GM12878 (cell line): ENCODE measurements at regions not wholly inside any gene's neighbourhood (a gene's known extent, or its start where the extent isn't known, plus 50 kb on each side); places are given as distances from the start of the nearest gene placed in this dataset.

ENCODE experiments used
- ATAC-seq: fragments of 200-7000 bp; cut with Tn5 transposase; 3 replicates; pipeline ENCODE4 v1.9.1; 2020; ENCODE audit warnings: mild to moderate bottlenecking, moderate library complexity
- BruUV-seq: library from RNA; stranded (reverse); fragments of 400-500 nt; replicated peaks from 2 replicates; lab custom pipeline; 2021; lab: Mats Ljungman, UMichigan
- CTCF ChIA-PET: fragments of 300-600 bp; sonication (Branson Sonifier 250); formaldehyde crosslinking; extraction: SDS; loops from one replicate; lab custom pipeline; 2021; ENCODE audit warnings: inconsistent platforms; lab: Yijun Ruan, JAX
- POLR2A ChIA-PET: fragments of 350-600 bp; formaldehyde crosslinking; extraction: SDS; loops from one replicate; lab custom pipeline; 2021; ENCODE audit warnings: inconsistent platforms; lab: Charles Lee
- RAD21 ChIA-PET: fragments of 300-600 bp; sonication (Branson Sonifier 250); formaldehyde crosslinking; loops from one replicate; lab custom pipeline; 2023; ENCODE audit warnings: antibody characterized with exemption; ENCODE audit not compliant: unreplicated experiment; lab: Charles Lee
- SMC1A ChIA-PET: fragments of 300-600 bp; sonication (Branson Sonifier 250); formaldehyde crosslinking; loops from one replicate; lab custom pipeline; 2023; ENCODE audit not compliant: unreplicated experiment, uncharacterized antibody; lab: Charles Lee
- DNase-seq: peaks from one replicate; pipeline ENCODE4 v3.0.0-alpha.2; 2011; ENCODE audit warnings: low read depth, low spot score
- FAIRE-seq: peaks from 3 replicates; lab custom pipeline; 2011; peaks lifted over from hg19 to GRCh38; lab: Jason Lieb, UNC
- H2AFZ ChIP-seq: 2 replicates; pipeline ENCODE4 v1.6.0; 2011; ENCODE audit warnings: low read depth, low read length, control low read depth; ENCODE audit not compliant: control insufficient read depth
- H3K27ac ChIP-seq: 2 replicates; pipeline ENCODE4 v1.5.1; 2011; ENCODE audit warnings: control low read depth; ENCODE audit not compliant: control insufficient read depth, insufficient read depth
- H3K27me3 ChIP-seq, 2 experiments: replicated peaks in 1 of 2; 2 replicates each; pipeline versions ENCODE4 v1.6.0 to v1.6.1; 2011; ENCODE audit warnings: low read length in 1 of 2; ENCODE audit not compliant: control insufficient read depth in 2 of 2, insufficient read depth in 2 of 2
- H3K36me3 ChIP-seq, 2 experiments: 2 replicates each; pipeline ENCODE4 v1.5.1; 2011; ENCODE audit warnings: low read length in 1 of 2; ENCODE audit not compliant: control insufficient read depth in 2 of 2, insufficient read depth in 2 of 2
- H3K4me1 ChIP-seq: 2 replicates; pipeline ENCODE4 v1.6.1; 2011; ENCODE audit warnings: mild to moderate bottlenecking, low read length, moderate library complexity, mixed read lengths; ENCODE audit not compliant: control insufficient read depth, insufficient read depth
- H3K4me2 ChIP-seq: 2 replicates; pipeline ENCODE4 v1.6.0; 2011; ENCODE audit warnings: control low read depth; ENCODE audit not compliant: control insufficient read depth, insufficient read depth
- H3K4me3 ChIP-seq: fragments of 200-600 bp; sonication (generic); 2 replicates; pipeline ENCODE4 v1.5.1; 2016
- H3K79me2 ChIP-seq: 2 replicates; pipeline ENCODE4 v1.6.0; 2011; ENCODE audit warnings: low read length; ENCODE audit not compliant: control insufficient read depth, insufficient read depth
- H3K9ac ChIP-seq: 2 replicates; pipeline ENCODE4 v1.8.0; 2011; ENCODE audit warnings: low read length, control low read depth, mixed read lengths; ENCODE audit not compliant: control insufficient read depth, insufficient read depth
- H3K9me3 ChIP-seq: replicated peaks from 3 replicates; pipeline ENCODE4 v1.5.1; 2011; ENCODE audit warnings: mild to moderate bottlenecking, low read length; ENCODE audit not compliant: control insufficient read depth, insufficient read depth
- H4K20me1 ChIP-seq: 2 replicates; pipeline ENCODE4 v1.6.0; 2011; ENCODE audit not compliant: control insufficient read depth, insufficient read depth
- ATF3 ChIP-seq: IDR thresholded peaks from 2 replicates; pipeline ENCODE4 v1.6.1; 2011; ENCODE audit warnings: low read depth, mild to moderate bottlenecking, low read length, moderate library complexity, borderline replicate concordance; ENCODE audit errors: extremely low read depth
- E2F4 ChIP-seq: IDR thresholded peaks from 2 replicates; pipeline ENCODE4 v1.6.1; 2012; ENCODE audit warnings: low read depth, low read length, improper control_type of control experiment
- FOS ChIP-seq: IDR thresholded peaks from 3 replicates; pipeline ENCODE4 v1.6.1; 2011; ENCODE audit warnings: borderline replicate concordance; ENCODE audit not compliant: insufficient read length; ENCODE audit errors: extremely low read depth
- IKZF1 ChIP-seq: fragments of 450-650 bp; conservative IDR thresholded peaks from 2 replicates; pipeline ENCODE4 v1.6.1; 2017; ENCODE audit warnings: antibody characterized with exemption, mild to moderate bottlenecking
- JUNB ChIP-seq: IDR thresholded peaks from 2 replicates; pipeline ENCODE4 v1.6.1; 2016; ENCODE audit warnings: antibody characterized with exemption, mild to moderate bottlenecking
- MTA3 ChIP-seq: IDR thresholded peaks from 2 replicates; pipeline ENCODE4 v1.6.1; 2012; ENCODE audit warnings: low read length, inconsistent platforms, borderline replicate concordance
- MYC ChIP-seq: IDR thresholded peaks from 2 replicates; pipeline ENCODE4 v1.6.1; 2011; ENCODE audit warnings: mild to moderate bottlenecking, low read length, moderate library complexity, inconsistent platforms; ENCODE audit not compliant: insufficient read depth, insufficient replicate concordance, insufficient read length, severe bottlenecking
- PAX8 ChIP-seq: fragments of 450-650 bp; IDR thresholded peaks from 2 replicates; pipeline ENCODE4 v1.6.1; 2017; ENCODE audit warnings: mild to moderate bottlenecking, moderate library complexity
- PML ChIP-seq: IDR thresholded peaks from 2 replicates; pipeline ENCODE4 v1.6.1; 2012; ENCODE audit warnings: low read length, inconsistent platforms
- SRF ChIP-seq, 2 experiments: IDR thresholded peaks; 2 replicates each; pipeline ENCODE4 v1.6.1; 2011; ENCODE audit warnings: low read depth in 2 of 2, low read length in 2 of 2, mild to moderate bottlenecking in 1 of 2, moderate library complexity in 1 of 2
- WGBS: methylation state at CpG from one replicate; pipeline ENCODE4 v1.1.6; 2016; ENCODE audit warnings: low lambda C conversion rate; ENCODE audit not compliant: insufficient replicate concordance, insufficient coverage; ENCODE audit errors: missing lambda C conversion rate; 5-methylcytosine and 5-hydroxymethylcytosine counted together
- in situ Hi-C: fragments of 300-500 bp; cut with MboI; formaldehyde crosslinking; loops from 9 replicates; pipeline ENCODE4 v1.14.3; 2018; ENCODE audit warnings: mixed read lengths
- intact Hi-C: fragments of 100-400 bp; cut with micrococcal nuclease; formaldehyde crosslinking; loops from one replicate; pipeline ENCODE4 v1.14.2; 2022; ENCODE audit not compliant: unreplicated experiment
- TF ChIP-seq, protein P1 (sequence below): fragments of 450-650 bp; IDR thresholded peaks from 2 replicates; pipeline ENCODE4 v1.6.1; 2016; ENCODE audit warnings: mild to moderate bottlenecking
- TF ChIP-seq, protein P2 (sequence below): IDR thresholded peaks from 2 replicates; pipeline ENCODE4 v1.6.1; 2011; ENCODE audit warnings: mild to moderate bottlenecking, low read depth, low read length, moderate library complexity; ENCODE audit not compliant: insufficient replicate concordance
- TF ChIP-seq, protein P3 (sequence below): fragments of 450-650 bp; IDR thresholded peaks from 2 replicates; pipeline ENCODE4 v1.6.1; 2014; ENCODE audit warnings: mild to moderate bottlenecking
- TF ChIP-seq, protein P4 (sequence below): IDR thresholded peaks from 2 replicates; pipeline ENCODE4 v1.6.1; 2012; ENCODE audit warnings: low read depth, low read length, improper control_type of control experiment

DNA sequence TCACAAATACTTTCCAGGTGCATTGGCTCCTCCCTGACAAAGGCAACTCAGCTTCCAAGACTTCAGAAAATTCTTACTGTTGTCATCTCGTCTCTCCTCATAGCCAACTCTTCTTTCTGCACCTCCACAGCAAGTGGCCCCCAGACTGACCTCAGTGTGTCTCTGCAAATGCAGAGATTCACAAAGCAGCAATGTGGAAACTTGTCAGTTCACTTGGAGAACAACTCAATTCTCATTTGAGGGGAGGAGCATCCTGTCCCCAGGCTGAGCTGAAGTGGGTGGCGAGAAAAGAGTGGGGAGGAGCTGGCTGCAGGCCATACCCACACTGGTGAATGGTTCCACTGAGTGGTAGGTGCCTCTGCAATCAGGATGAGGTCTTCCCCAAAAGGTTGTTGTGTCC, 248.7 kb upstream of the IL12A start (continued):
- TF ChIP-seq, protein P1, sequence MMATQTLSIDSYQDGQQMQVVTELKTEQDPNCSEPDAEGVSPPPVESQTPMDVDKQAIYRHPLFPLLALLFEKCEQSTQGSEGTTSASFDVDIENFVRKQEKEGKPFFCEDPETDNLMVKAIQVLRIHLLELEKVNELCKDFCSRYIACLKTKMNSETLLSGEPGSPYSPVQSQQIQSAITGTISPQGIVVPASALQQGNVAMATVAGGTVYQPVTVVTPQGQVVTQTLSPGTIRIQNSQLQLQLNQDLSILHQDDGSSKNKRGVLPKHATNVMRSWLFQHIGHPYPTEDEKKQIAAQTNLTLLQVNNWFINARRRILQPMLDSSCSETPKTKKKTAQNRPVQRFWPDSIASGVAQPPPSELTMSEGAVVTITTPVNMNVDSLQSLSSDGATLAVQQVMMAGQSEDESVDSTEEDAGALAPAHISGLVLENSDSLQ = no peak
- TF ChIP-seq JUNB (no peak), FOS (no peak), ATF3 (no peak), E2F4 (no peak)
- TF ChIP-seq, protein P2, sequence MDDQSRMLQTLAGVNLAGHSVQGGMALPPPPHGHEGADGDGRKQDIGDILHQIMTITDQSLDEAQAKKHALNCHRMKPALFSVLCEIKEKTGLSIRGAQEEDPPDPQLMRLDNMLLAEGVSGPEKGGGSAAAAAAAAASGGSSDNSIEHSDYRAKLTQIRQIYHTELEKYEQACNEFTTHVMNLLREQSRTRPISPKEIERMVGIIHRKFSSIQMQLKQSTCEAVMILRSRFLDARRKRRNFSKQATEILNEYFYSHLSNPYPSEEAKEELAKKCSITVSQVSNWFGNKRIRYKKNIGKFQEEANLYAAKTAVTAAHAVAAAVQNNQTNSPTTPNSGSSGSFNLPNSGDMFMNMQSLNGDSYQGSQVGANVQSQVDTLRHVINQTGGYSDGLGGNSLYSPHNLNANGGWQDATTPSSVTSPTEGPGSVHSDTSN = no peak
- TF ChIP-seq, all 136 proteins: peak for 0

DNA sequence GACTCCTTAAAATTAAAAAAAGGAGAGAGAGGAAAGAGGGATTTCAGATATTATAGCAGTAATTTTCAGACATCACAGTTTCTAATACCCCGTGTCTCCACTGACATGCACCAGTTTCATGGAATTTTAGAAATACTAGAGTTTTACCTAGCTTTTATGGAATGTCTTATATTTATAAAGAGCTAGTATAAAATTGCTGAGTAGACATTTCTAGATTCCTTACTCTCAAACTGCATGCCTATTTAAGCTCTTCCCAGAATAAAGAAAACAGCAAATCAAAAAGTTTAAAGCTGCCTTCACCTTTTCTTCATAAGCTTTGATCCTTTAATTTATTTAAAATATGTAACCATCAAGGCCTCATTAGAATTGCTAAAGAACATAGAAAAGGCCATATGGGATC, 247.4 kb upstream of the IL12A start:
- H2AFZ ChIP-seq = no peak overlapping the region
- no peaks in the 10 kb centered on the region for H3K36me3 ChIP-seq
- POLR2A ChIA-PET = no interaction called here
- RAD21 ChIA-PET = interaction anchor here (1.2 kb wide), 1 partner anchor 65 kb away, joined by 3 read pairs; no protein-coding TSS in a partner anchor
- ATAC-seq (no peak), DNase-seq (no peak), FAIRE-seq (no peak)
- H3K79me2 ChIP-seq = no peaks in the 10 kb centered on the region
- no peaks in the 10 kb centered on the region for H3K9me3 ChIP-seq
- H3K4me1 ChIP-seq = no peaks in the 10 kb centered on the region
- H3K27ac ChIP-seq = no peak overlapping the region
- no TSS peak for BruUV-seq
- WGBS = 0% methylated on average over 1 of the region's 1 CpG
- H3K4me2 ChIP-seq = no peak overlapping the region
- no peaks in the 10 kb centered on the region for H4K20me1 ChIP-seq
- CTCF ChIA-PET = no interaction called here
- no peak overlapping the region for H3K9ac ChIP-seq
- intact Hi-C loops = no loop called here
- in situ Hi-C loops = no loop called here
- H3K4me3 ChIP-seq = no peak overlapping the region
- H3K27me3 ChIP-seq = no peaks in the 10 kb centered on the region; a peak in 1 of 4 replicates
- SMC1A ChIA-PET = interaction anchor here (0.9 to 1.3 kb wide), 2 partner anchors 12 to 895 kb away, joined by 4 read pairs; no protein-coding TSS in a partner anchor
- TF ChIP-seq, protein P3, sequence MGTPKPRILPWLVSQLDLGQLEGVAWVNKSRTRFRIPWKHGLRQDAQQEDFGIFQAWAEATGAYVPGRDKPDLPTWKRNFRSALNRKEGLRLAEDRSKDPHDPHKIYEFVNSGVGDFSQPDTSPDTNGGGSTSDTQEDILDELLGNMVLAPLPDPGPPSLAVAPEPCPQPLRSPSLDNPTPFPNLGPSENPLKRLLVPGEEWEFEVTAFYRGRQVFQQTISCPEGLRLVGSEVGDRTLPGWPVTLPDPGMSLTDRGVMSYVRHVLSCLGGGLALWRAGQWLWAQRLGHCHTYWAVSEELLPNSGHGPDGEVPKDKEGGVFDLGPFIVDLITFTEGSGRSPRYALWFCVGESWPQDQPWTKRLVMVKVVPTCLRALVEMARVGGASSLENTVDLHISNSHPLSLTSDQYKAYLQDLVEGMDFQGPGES = no peak
- TF ChIP-seq, protein P4, sequence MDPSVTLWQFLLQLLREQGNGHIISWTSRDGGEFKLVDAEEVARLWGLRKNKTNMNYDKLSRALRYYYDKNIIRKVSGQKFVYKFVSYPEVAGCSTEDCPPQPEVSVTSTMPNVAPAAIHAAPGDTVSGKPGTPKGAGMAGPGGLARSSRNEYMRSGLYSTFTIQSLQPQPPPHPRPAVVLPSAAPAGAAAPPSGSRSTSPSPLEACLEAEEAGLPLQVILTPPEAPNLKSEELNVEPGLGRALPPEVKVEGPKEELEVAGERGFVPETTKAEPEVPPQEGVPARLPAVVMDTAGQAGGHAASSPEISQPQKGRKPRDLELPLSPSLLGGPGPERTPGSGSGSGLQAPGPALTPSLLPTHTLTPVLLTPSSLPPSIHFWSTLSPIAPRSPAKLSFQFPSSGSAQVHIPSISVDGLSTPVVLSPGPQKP = no peak
- TF ChIP-seq PML = no peak
- no peak for TF ChIP-seq E2F4
- TF ChIP-seq, protein P1 = no peak
- no peak for TF ChIP-seq IKZF1
- no peak for TF ChIP-seq MTA3
- TF ChIP-seq PAX8 = no peak
- no peak for TF ChIP-seq MYC
- TF ChIP-seq SRF (IDR thresholded peaks at IDR 0.05; ENCODE audit: low read depth in 2 of 2, low read length in 2 of 2) = no peak
